ENCODE measurements at regions not wholly inside any gene's neighbourhood (a gene's known extent, or its start where the extent isn't known, plus 50 kb on each side); places are given as distances from the start of the nearest gene placed in this dataset.
"Not testable (repeated sequence)": the region's sequence is repeated elsewhere in the genome, so short reads cannot be mapped to it uniquely, and the experiment has no call there.

DNA sequence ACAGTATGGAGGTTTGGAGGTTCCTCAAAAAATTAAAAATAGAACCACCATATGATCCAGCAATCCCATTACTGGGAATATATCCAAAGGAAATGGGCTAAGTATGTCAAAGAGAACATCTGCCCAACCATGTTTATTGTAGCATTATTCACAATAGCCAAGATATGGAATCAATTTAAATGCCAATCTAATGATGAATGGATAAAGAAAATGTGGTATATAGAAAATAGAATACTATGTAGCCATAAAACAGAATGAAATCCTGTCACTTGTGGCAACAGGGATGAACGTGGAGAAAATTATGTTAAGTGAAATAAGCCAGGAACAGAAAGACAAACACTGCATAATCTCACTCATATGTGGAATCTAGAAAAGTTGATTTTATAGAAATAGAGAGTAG, 201.7 kb upstream of the AJAP1 start:
- no peak for DNase-seq

DNA sequence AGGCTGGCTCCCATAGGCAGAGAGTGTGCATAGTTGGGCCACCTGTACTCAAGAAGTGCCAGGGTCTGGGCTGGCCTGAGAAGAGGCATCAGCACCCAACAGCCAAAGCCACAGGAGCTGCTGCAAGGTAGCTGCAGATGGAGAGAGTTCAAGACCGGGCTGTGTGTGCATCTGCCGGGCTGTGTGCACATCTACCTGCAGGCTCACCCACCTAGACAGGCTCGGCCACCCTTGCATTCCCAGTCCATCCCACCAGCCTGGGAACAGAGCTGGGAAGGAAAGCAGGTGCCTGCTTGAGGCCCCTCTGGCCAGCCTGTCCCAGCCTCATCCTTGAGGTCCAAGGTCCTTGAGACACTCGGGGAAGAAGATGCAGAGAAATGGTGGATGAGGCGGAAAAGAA, 194.4 kb upstream of the AJAP1 start:
- DNase-seq = no peak

- no peak for DNase-seq
These were observed 193.8 kb upstream of the AJAP1 start for GRCh38 chr1:4460651-4461050.

GRCh38 chr1:4461726-4462290, 192.6 kb upstream of the AJAP1 start:
- DNase-seq = no peak

- no peak for DNase-seq
These were observed 191.5 kb upstream of the AJAP1 start for GRCh38 chr1:4462831-4463484.

- DNase-seq = no peak
These were observed 190.8 kb upstream of the AJAP1 start for GRCh38 chr1:4463631-4464030.

DNA sequence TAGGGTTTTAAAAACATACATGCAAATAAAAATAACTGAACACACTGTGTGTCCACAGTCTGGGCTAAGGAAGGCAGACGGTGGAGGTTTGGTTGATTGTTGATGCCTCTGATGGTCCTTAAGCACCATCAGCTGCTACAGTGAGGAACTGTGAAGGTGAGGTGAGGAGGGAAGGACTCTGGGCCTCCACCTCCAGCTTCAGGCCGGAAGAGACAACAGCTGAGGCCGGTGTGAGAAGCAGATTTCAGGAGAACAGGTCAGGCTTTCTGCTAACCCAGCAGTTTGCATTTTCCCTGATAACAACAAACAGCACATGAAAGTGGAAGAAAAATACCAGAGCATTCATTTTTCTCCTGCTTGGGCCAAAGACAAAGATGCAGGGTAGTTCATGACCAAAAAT, 189.9 kb upstream of the AJAP1 start:
- no peak for DNase-seq

GRCh38 chr1:4467241-4467640, 187.2 kb upstream of the AJAP1 start:
- DNase-seq = no peak

DNA sequence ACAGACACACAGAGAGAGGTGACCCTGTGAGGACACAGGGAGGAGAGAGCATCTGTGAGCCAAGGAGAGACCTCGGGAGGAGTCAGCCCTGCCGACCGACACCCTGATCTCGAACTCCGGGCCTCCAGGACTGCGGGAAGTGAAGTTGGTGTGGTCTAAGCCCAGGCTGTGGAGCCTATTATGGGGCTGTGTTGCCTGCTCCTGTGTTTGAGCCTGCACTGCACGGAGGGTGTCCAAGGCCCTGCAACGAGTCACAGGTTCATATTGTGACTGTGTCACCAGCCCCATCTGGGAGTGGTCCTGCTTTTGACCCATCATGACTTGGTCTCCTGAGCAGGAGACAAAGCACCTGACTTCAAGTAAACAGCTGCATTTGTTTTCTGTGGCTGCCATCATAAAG, 186.0 kb upstream of the AJAP1 start:
- DNase-seq = no peak

DNA sequence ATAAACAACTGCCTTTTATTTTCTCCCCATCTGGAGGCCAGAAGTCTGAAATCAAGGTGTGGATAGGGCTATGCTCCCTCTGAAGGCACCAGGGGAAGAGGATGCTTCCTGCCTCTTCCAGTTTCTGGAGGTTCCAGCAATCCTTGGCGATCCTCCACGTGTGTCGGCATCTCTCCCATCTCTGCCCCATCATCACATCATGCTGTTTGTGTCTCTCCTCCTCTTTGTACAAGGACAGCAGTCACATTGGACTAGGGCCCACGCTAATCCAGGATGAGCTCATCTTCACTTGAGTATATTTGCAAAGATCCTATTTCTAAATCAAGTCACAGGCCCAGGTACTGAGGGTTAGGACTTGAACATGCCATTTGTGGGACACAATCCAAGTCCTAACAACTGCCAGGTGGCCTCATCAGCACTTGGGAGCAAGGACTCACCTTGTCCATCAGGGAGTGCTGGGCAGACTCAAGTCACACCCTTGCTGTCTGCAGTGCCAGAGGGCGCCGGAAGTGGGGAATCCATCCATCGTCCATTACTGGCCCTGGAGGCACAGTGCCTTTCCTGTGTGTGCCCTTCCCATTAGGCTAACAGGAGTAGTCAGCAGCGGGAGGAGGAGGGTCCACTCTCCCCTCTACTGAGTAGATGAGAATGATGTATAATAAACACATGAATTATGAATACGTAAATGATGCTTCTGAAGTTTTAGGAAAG, 185.4 kb upstream of the AJAP1 start:
- no peak for DNase-seq

DNA sequence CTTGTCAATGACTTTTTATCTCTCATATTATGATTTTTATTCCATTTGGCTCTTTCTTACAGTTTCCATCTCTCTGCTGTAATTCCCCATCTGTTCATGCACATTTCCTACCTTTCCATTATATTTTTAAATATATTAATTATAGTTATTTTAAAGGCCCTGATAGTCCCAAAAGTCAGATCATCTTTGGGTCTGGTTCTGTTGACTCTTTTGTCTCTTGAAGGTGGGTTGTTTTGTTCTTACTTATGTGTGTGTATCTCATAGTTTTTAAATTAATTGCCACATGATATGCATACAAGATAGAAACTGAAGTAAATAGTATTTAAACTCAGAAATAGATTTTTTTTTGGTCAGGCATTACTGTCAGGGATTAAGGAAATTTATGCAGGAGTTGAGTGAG, 178.0 kb upstream of the AJAP1 start:
- no peak for DNase-seq

DNA sequence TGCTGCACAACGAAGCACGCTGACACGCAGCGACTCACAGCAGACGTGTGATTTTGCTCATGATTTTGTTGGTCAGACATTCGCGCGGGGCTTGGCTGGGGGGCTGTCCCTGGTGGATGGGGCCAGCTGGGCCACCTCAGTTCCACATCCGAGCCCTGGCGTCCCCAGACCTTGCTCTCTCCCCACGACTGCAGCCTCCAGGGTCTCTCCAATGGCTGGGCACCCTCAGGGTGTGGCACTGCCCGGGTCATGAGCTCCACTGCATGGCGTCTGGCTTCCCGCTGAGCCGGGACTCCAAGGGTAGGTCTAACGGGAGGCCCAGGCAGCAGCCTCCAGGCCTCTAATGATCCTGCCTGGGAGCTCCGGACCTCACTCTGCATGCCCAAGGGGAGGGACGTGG, 173.0 kb upstream of the AJAP1 start:
- DNase-seq = no peak

DNA sequence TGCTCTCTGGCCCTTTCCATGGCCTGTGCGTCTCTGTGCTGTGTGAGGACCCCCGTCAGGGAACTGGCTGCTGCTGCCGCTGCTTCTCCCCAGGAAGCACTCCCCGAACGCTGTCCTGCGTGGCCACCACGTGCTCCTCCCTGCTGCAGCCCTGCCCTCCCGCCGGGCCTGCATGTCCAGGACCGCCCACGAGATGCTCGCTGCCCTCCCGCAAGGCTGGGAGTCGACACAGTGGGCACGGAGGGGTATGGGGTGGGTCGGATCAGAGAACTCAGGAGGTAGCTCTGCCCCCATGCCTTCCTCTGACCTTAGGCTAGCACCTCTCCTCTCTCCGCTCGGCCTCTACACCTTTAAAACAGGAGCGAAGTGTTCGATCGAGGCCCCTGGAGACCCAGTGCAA, 171.9 kb upstream of the AJAP1 start:
- no peak for DNase-seq

DNA sequence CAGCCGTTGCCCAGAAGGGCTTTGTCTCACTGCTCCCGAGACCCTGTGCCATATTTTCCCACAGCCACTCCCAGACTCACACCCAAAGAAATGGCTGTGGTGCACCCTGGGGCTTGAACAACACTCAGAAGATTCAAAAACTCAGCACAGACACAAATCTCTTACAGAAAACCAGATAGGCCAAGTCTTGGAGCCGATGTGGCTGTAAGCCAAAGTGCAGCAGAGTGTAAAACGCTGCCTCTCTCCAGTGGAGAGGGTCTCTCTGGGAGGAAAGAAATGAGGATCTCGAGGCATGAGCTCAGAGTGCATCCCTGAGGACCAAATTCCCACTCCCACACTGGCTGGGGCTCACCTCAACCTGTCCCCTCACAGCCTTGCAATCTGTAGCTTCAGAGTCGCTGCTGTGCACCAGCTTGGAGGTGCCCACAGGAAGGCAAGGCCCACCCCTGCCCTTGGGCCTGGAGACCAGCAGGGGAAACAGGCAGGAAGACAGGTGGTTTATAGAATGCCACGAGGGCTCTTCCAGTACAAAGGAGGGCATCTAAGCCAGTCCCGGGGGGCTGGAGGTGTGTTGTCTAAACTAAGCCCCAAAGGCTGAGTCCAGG, 171.3 kb upstream of the AJAP1 start:
- DNase-seq = no peak

GRCh38 chr1:4485398-4485797, 169.0 kb upstream of the AJAP1 start:
- no peak for DNase-seq

GRCh38 chr1:4485878-4486277, 168.5 kb upstream of the AJAP1 start:
- no peak for DNase-seq

DNA sequence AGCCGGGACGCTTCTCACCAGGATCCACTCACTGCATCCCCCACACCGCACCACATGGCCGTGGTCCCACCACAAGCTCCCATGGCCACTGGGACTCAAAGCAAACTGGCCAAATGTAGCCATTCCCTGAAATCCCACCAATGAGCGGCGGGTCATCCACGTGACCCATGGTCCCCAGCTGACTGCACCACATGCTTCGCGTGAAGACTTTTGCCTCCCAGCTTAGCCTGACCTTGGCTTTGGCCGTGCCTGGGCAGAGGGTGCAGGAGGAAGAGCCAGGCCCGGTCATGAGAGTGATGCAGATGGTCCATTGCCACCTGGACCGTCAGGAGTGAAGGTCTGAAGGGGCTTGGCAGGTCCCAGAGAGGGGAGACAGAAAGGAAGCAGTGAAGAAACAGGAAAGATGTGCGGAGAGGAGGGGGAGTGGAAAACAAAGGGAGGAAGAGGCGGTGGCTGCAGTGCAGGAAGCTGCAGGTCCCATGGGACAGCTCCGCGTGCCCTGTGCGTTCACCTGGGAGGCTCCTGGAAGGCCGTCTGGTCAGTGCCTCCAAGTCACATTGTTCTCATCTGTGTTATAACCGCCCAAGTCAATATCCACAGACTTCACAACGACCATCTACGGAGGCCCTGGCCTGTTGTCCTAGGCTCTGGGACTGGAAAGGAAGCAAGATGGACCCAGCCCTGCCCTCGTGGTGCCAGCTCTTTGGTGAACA, 167.8 kb upstream of the AJAP1 start:
- DNase-seq = no peak

DNA sequence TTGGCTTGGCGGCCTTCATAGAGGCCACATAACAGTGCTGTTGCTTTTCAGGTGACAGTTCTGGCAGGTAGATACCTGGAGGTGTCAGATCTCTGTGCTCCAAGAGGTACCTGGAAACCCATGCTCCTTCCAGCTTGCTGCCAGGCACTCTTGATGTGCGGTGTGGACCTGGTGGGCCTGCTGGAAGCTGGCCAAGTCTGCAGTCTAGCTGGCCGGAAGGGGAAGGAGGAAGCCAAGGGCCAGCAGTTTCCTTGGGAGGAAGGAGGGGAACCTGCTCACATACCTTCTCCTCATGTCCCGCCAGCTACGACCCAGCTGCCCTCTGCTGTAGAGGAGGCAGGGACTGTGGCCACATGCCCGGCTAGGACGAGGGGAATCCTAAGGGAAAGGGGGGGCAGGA, 166.4 kb upstream of the AJAP1 start:
- no peak for DNase-seq

DNA sequence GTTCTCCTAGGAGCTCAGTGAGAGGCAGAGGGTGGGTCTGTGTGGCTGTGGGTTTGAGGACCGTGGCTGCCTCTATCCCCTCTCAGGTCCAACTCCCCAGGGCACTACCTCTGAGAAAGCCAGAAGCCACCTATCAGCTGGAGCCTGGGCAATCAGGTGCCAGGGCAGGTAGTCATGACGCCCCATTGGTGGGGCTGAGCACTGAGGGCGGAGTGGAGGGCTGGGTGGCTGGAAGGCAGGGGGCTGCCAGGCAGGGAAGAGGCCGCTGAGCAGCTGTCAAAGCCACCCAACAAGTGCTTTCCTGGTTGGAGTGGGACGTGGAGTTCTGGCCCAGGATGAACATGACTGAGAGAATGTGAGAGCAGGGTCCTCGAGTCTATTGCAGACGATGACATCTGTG, 164.9 kb upstream of the AJAP1 start:
- DNase-seq = no peak

DNA sequence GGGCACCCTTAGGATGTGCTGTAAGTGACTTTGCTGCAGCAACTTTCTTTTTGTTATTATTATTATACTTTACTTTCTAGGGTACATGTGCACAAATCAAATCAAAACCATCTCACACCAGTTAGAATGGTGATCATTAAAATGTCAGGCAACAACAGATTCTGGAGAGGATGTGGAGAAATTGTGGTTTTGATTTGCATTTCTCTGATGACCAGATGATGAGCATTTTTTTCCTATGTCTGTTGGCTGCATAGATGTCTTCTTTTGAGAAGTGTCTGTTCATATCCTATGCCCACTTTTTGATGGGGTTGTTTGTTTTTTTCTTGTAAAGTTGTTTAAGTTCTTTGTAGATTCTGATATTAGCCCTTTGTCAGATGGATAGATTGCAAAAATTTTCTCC, 164.4 kb upstream of the AJAP1 start:
- not testable (repeated sequence) for DNase-seq

- no peak for DNase-seq
These were observed 160.4 kb upstream of the AJAP1 start for GRCh38 chr1:4494027-4494426.

DNA sequence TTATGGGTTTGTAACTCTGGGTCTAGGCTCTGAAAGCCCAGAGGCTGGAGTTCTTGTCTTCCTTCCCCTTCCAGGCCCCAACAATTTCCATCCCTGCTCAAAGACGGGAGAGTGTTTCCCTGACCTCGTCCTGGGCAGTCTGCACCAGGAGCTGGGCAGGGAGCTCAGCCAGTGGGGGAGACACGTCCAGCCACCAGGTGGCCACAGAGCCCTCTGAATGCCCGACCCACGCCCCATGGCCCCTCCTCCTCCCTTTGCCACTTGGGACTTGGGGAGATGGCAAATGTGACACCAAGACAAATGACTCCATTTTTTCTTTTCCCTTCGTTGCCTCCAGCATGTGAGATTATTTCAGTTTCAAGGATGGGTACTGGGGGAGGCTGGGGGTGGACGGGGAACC, 159.9 kb upstream of the AJAP1 start:
- no peak for DNase-seq

DNA sequence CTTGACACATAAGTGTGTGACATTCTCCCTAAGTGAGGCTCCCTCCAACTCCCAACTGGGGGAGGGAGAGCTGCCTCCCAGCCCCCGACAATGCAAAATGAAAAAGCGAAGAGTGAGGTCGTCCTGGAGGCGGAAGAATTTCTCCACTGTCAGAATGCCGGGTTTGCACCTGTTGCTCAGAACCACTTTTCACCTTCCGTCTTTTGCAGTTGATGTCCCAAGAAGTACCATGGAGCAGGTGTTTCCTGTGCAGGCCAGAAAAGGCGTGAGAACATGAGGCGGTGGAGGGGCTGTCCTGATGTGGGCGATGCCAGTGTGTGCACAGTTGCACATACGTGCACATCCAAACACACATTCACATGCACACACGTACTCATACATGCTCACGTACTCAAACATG, 158.6 kb upstream of the AJAP1 start:
- no peak for DNase-seq

DNA sequence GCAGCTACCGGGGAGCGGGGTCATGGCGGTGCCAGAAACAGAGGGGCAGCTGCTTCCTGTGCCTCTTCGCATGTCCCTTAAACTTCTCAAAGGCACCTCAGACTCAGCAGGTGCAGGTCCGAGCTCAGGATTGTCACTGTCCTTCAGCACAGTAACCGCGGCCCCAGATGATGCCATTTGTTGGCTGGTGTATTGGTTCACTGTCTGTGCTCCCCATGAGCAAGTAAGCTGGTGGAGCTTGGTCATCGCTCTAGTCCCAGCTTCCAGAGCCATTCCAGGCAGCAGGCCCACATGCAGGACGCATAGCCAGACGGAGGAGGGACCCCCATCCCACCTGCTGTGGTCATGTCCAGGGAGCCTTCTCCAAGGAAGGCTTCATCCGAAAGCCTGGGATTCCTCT, 154.0 kb upstream of the AJAP1 start:
- DNase-seq = no peak

Measured in NCI-H69 (cell line).